Endothelial cell of umbilical vein (primary cell): ENCODE measurements at regions not wholly inside any gene's neighbourhood (a gene's known extent, or its start where the extent isn't known, plus 50 kb on each side); places are given as distances from the start of the nearest gene placed in this dataset.

Experiments
- BruUV-seq: library from RNA; stranded (reverse); fragments of 400-500 nt; replicated peaks from 2 replicates; lab custom pipeline; 2021; lab: Mats Ljungman, UMichigan
- CTCF ChIA-PET: fragments of 300-600, 350-600 bp; sonication (Branson Sonifier 250); formaldehyde crosslinking; loops from one replicate; lab custom pipeline; 2021; ENCODE audit warnings: antibody characterized with exemption, inconsistent platforms; lab: Charles Lee
- POLR2A ChIA-PET: fragments of 300-600, 350-600 bp; sonication (Branson Sonifier 250); formaldehyde crosslinking; loops from one replicate; lab custom pipeline; 2021; ENCODE audit warnings: antibody characterized with exemption, inconsistent platforms; lab: Charles Lee
- DNase-seq: peaks from one replicate; pipeline ENCODE4 v3.0.0-alpha.2; 2011; ENCODE audit warnings: low read depth, low spot score
- FAIRE-seq: peaks from 2 replicates; lab custom pipeline; 2011; peaks lifted over from hg19 to GRCh38; lab: Jason Lieb, UNC
- H2AFZ ChIP-seq: 2 replicates; pipeline ENCODE4 v1.6.0; 2012; ENCODE audit warnings: low read depth, low read length, control low read depth, inconsistent platforms
- H3K27ac ChIP-seq: 2 replicates; pipeline ENCODE4 v1.5.1; 2011; ENCODE audit warnings: low read depth, mild to moderate bottlenecking, control low read depth, low read length, moderate library complexity; ENCODE audit not compliant: insufficient read depth
- H3K27me3 ChIP-seq, 2 experiments: 2 replicates each; pipeline versions ENCODE4 v1.6.0 to v1.6.1; 2011; ENCODE audit warnings: low read length in 2 of 2, mixed read lengths in 1 of 2; ENCODE audit not compliant: control insufficient read depth in 2 of 2, insufficient read depth in 2 of 2
- H3K36me3 ChIP-seq, 2 experiments: 2 replicates in 1 of 2; 3 replicates in 1 of 2; pipeline ENCODE4 v1.5.1; 2011; ENCODE audit warnings: low read length in 2 of 2, mild to moderate bottlenecking in 1 of 2, moderate library complexity in 1 of 2; ENCODE audit not compliant: control insufficient read depth in 2 of 2, insufficient read depth in 2 of 2; ENCODE audit errors: extremely low read depth in 1 of 2
- H3K4me1 ChIP-seq: 3 replicates; pipeline ENCODE4 v1.5.1; 2011; ENCODE audit warnings: mild to moderate bottlenecking, low read length; ENCODE audit not compliant: control insufficient read depth, insufficient read depth; ENCODE audit errors: extremely low read depth
- H3K4me2 ChIP-seq: 2 replicates; pipeline ENCODE4 v1.6.1; 2011; ENCODE audit warnings: low read length, control low read depth, mixed read lengths; ENCODE audit not compliant: insufficient read depth
- H3K4me3 ChIP-seq, 3 experiments: fragments of 200-600 bp in 1 of 3; sonication (generic), shearing (Covaris generic) in 1 of 3; replicated peaks in 1 of 3; 2 replicates each; pipeline ENCODE4 v1.5.1; 2011 to 2016; ENCODE audit warnings: control low read depth in 3 of 3, low read length in 3 of 3, mild to moderate bottlenecking in 2 of 3, inconsistent platforms in 1 of 3, low read depth in 1 of 3, moderate library complexity in 1 of 3; ENCODE audit not compliant: insufficient read depth in 1 of 3
- H3K79me2 ChIP-seq: 2 replicates; pipeline ENCODE4 v1.6.0; 2012; ENCODE audit warnings: low read length, inconsistent platforms; ENCODE audit not compliant: control insufficient read depth, insufficient read depth
- H3K9ac ChIP-seq: replicated peaks from 2 replicates; pipeline ENCODE3; 2011; ENCODE audit warnings: low read length, control low read depth; ENCODE audit not compliant: insufficient read depth; ENCODE audit errors: extremely low read depth
- H3K9me1 ChIP-seq: replicated peaks from 3 replicates; pipeline ENCODE4 v1.6.0; 2011; ENCODE audit warnings: mild to moderate bottlenecking, low read length; ENCODE audit not compliant: control insufficient read depth, insufficient read depth; ENCODE audit errors: extremely low read depth
- H3K9me3 ChIP-seq: replicated peaks from 2 replicates; pipeline ENCODE4 v1.5.1; 2012; ENCODE audit warnings: low read length, inconsistent platforms; ENCODE audit not compliant: control insufficient read depth, insufficient read depth
- H4K20me1 ChIP-seq: replicated peaks from 2 replicates; pipeline ENCODE3; 2011; ENCODE audit warnings: mild to moderate bottlenecking, low read length; ENCODE audit not compliant: control insufficient read depth, insufficient read depth; ENCODE audit errors: extremely low read depth
- EZH2 ChIP-seq: IDR thresholded peaks from 2 replicates; pipeline ENCODE4 v1.6.1; 2012; ENCODE audit warnings: borderline replicate concordance, low read depth, mild to moderate bottlenecking, moderate library complexity, low read length, inconsistent platforms; ENCODE audit not compliant: severe bottlenecking
- FOS ChIP-seq: IDR thresholded peaks from 2 replicates; pipeline ENCODE4 v1.6.1; 2011; ENCODE audit warnings: mild to moderate bottlenecking, low read length, moderate library complexity, borderline replicate concordance; ENCODE audit not compliant: insufficient read depth
- GATA2 ChIP-seq: IDR thresholded peaks from 2 replicates; pipeline ENCODE4 v1.7.0; 2011; ENCODE audit warnings: low read depth, mild to moderate bottlenecking, moderate library complexity, mixed read lengths, low read length; ENCODE audit not compliant: insufficient read length, insufficient read depth
- JUN ChIP-seq: IDR thresholded peaks from 2 replicates; pipeline ENCODE4 v1.6.1; 2011; ENCODE audit warnings: borderline replicate concordance, low read depth; ENCODE audit not compliant: insufficient read length, insufficient read depth
- MYC ChIP-seq: IDR thresholded peaks from one replicate; pipeline ENCODE4 v1.6.1; 2011; ENCODE audit warnings: mild to moderate bottlenecking, low read depth, low read length
- POLR2A ChIP-seq: IDR thresholded peaks from 2 replicates; pipeline ENCODE4 v1.6.1; 2012; ENCODE audit warnings: low read depth, mild to moderate bottlenecking, control low read depth, low read length
- POLR2AphosphoS5 ChIP-seq: IDR thresholded peaks from 2 replicates; pipeline ENCODE4 v1.6.1; 2012; ENCODE audit warnings: low read depth, mild to moderate bottlenecking, control low read depth, low read length, moderate library complexity; ENCODE audit not compliant: insufficient read depth
- dilution Hi-C: fragments of 300-500 bp; cut with MboI; formaldehyde crosslinking; loops from one replicate; pipeline ENCODE4 v1.15.0; 2019; ENCODE audit warnings: low sequenced_read_pairs; ENCODE audit not compliant: extremely low pct_ligation_motif_present
- intact Hi-C: fragments of 100-400 bp; cut with micrococcal nuclease; formaldehyde crosslinking; loops from one replicate; pipeline ENCODE4 v1.10.0; 2022
- TF ChIP-seq, protein P1 (sequence below): IDR thresholded peaks from 2 replicates; pipeline ENCODE4 v1.6.1; 2011; ENCODE audit not compliant: insufficient read depth, insufficient read length
- TF ChIP-seq, protein P2 (sequence below), 2 donors: IDR thresholded peaks; 1 replicate in 1 of 2; 2 replicates in 1 of 2; pipeline ENCODE4 v1.5.1; 2011; ENCODE audit warnings: low read length in 2 of 2, mild to moderate bottlenecking in 2 of 2, moderate library complexity in 2 of 2, control low read depth in 1 of 2, inconsistent platforms in 1 of 2, low read depth in 1 of 2; ENCODE audit not compliant: insufficient read depth in 1 of 2; ENCODE audit errors: extremely low read depth in 1 of 2

DNA sequence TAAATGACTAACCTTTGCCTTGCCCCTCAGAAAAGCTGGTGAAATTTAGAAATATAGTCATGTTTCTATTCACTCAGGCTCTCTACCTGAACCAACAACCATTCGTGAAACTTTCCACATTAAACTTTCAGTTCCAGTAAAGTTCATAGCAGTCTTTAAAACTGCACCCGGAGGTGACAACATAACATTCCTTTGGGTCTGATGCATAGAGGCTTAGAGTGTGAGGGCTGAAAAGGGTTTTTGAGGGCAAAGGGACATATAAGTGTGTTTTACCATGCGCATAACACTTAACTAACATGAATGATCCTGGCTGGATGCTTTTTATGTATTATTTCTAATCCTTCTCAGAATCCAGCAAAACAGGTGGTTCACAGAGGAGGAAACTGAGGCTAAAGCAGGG, 471.7 kb upstream of the MCTP2 start:
- CTCF ChIA-PET: no interaction called here
- Histone ChIP-seq H4K20me1 (no peaks in the 10 kb centered on the region), H3K4me1 (no peaks in the 10 kb centered on the region), H3K9me1 (no peaks in the 10 kb centered on the region), H3K4me2 (no peak overlapping the region), H3K79me2 (no peaks in the 10 kb centered on the region), H3K27me3 (no peaks in the 10 kb centered on the region), H3K27ac (no peak overlapping the region), H3K4me3 (no peak overlapping the region), H3K9ac (no peak overlapping the region), H3K9me3 (peaks cover 4% of the 10 kb centered on the region), H2AFZ (no peak overlapping the region), H3K36me3 (no peaks in the 10 kb centered on the region)
- DNase-seq (no peak), FAIRE-seq (no peak)
- TF ChIP-seq EZH2 (no peak), POLR2A (no peak), JUN (no peak), FOS (no peak), MYC (no peak), POLR2AphosphoS5 (no peak), GATA2 (no peak)
- TF ChIP-seq, protein P1, sequence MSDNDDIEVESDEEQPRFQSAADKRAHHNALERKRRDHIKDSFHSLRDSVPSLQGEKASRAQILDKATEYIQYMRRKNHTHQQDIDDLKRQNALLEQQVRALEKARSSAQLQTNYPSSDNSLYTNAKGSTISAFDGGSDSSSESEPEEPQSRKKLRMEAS: no peak
- TF ChIP-seq, protein P2, sequence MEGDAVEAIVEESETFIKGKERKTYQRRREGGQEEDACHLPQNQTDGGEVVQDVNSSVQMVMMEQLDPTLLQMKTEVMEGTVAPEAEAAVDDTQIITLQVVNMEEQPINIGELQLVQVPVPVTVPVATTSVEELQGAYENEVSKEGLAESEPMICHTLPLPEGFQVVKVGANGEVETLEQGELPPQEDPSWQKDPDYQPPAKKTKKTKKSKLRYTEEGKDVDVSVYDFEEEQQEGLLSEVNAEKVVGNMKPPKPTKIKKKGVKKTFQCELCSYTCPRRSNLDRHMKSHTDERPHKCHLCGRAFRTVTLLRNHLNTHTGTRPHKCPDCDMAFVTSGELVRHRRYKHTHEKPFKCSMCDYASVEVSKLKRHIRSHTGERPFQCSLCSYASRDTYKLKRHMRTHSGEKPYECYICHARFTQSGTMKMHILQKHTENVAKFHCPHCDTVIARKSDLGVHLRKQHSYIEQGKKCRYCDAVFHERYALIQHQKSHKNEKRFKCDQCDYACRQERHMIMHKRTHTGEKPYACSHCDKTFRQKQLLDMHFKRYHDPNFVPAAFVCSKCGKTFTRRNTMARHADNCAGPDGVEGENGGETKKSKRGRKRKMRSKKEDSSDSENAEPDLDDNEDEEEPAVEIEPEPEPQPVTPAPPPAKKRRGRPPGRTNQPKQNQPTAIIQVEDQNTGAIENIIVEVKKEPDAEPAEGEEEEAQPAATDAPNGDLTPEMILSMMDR (IDR thresholded peaks at IDR 0.05; ENCODE audit: extremely low read depth in 1 of 2, insufficient read depth in 1 of 2, low read depth in 1 of 2, low read length in 2 of 2): no peak
- dilution Hi-C loops (no loop called here), intact Hi-C loops (no loop called here)
- BruUV-seq: no TSS peak
- POLR2A ChIA-PET: no interaction called here
